Memory B cell (primary cell): ENCODE measurements at regions not wholly inside any gene's neighbourhood (a gene's known extent, or its start where the extent isn't known, plus 50 kb on each side); places are given as distances from the start of the nearest gene placed in this dataset.

Experiments
- ATAC-seq: fragments of 150-1000 bp; cut with Tn5 transposase; 2 replicates; pipeline ENCODE4 v1.10.0; 2021; ENCODE audit warnings: low read depth, mild to moderate bottlenecking, moderate library complexity
- DNase-seq, 2 donors: peaks; one replicate each; pipeline ENCODE4 v3.0.0; 2022; ENCODE audit warnings: low spot score in 2 of 2
- H3K27ac Mint-ChIP-seq: one replicate; pipeline ENCODE4 v1.8.0; 2022; ENCODE audit warnings: mild to moderate bottlenecking, moderate library complexity, mixed read lengths
- H3K27me3 Mint-ChIP-seq: one replicate; pipeline ENCODE4 v1.8.0; 2022; ENCODE audit warnings: mixed read lengths
- H3K36me3 Mint-ChIP-seq: one replicate; pipeline ENCODE4 v1.8.0; 2022; ENCODE audit warnings: mild to moderate bottlenecking, mixed read lengths
- H3K4me1 Mint-ChIP-seq: one replicate; pipeline ENCODE4 v1.8.0; 2022; ENCODE audit warnings: mixed read lengths
- H3K4me3 Mint-ChIP-seq: one replicate; pipeline ENCODE4 v1.8.0; 2022; ENCODE audit warnings: mild to moderate bottlenecking, moderate library complexity, mixed read lengths
- H3K9me3 Mint-ChIP-seq: one replicate; pipeline ENCODE4 v1.8.0; 2022; ENCODE audit warnings: mixed read lengths

GRCh38 chr22:22148905-22149304 lies 95.7 kb upstream of the VPREB1 start:
- DNase-seq (no peak), ATAC-seq (no peak)
- no peaks in the 10 kb centered on the region for H3K4me1 Mint-ChIP-seq
- no peak overlapping the region for H3K4me3 Mint-ChIP-seq
- no peaks in the 10 kb centered on the region for H3K9me3 Mint-ChIP-seq
- peaks cover 2% of the 10 kb centered on the region for H3K36me3 Mint-ChIP-seq
- H3K27me3 Mint-ChIP-seq, result no peaks in the 10 kb centered on the region
- H3K27ac Mint-ChIP-seq, result no peak overlapping the region

GRCh38 chr22:22144858-22145257 lies 99.7 kb upstream of the VPREB1 start:
- peaks cover 2% of the 10 kb centered on the region for H3K4me1 Mint-ChIP-seq
- H3K27ac Mint-ChIP-seq, result no peak overlapping the region
- no peak overlapping the region for H3K4me3 Mint-ChIP-seq
- H3K36me3 Mint-ChIP-seq, result peaks cover 12% of the 10 kb centered on the region
- ATAC-seq (no peak), DNase-seq (no peak)
- no peaks in the 10 kb centered on the region for H3K27me3 Mint-ChIP-seq
- H3K9me3 Mint-ChIP-seq, result no peaks in the 10 kb centered on the region

- ATAC-seq, result no peak
- Mint-ChIP-seq H3K27ac (no peak overlapping the region), H3K27me3 (no peaks in the 10 kb centered on the region), H3K4me1 (peaks cover 2% of the 10 kb centered on the region), H3K36me3 (peaks cover 12% of the 10 kb centered on the region), H3K4me3 (no peak overlapping the region), H3K9me3 (no peaks in the 10 kb centered on the region)
- no peak for DNase-seq
These were observed 101.1 kb upstream of the VPREB1 start for GRCh38 chr22:22143448-22143847.

- no peak for ATAC-seq
- Mint-ChIP-seq H3K4me1 (peaks cover 2% of the 10 kb centered on the region), H3K36me3 (peaks cover 12% of the 10 kb centered on the region), H3K9me3 (no peaks in the 10 kb centered on the region), H3K27me3 (no peaks in the 10 kb centered on the region), H3K4me3 (no peak overlapping the region), H3K27ac (no peak overlapping the region)
- no peak for DNase-seq
These were observed 101.9 kb upstream of the VPREB1 start for GRCh38 chr22:22142661-22143060.

- no peak overlapping the region for H3K4me3 Mint-ChIP-seq
- ATAC-seq (no peak), DNase-seq (no peak)
- no peak overlapping the region for H3K27ac Mint-ChIP-seq
- H3K27me3 Mint-ChIP-seq, result no peaks in the 10 kb centered on the region
- no peaks in the 10 kb centered on the region for H3K9me3 Mint-ChIP-seq
- peaks cover 12% of the 10 kb centered on the region for H3K36me3 Mint-ChIP-seq
- peaks cover 2% of the 10 kb centered on the region for H3K4me1 Mint-ChIP-seq
These were observed 102.6 kb upstream of the VPREB1 start for GRCh38 chr22:22141771-22142591.

- Mint-ChIP-seq H3K27ac (no peak overlapping the region), H3K36me3 (peaks cover 10% of the 10 kb centered on the region), H3K4me3 (no peak overlapping the region), H3K9me3 (no peaks in the 10 kb centered on the region), H3K27me3 (no peaks in the 10 kb centered on the region), H3K4me1 (peaks cover 2% of the 10 kb centered on the region)
- no peak for DNase-seq
- ATAC-seq, result no peak
These were observed 103.6 kb upstream of the VPREB1 start for GRCh38 chr22:22141031-22141430.

GRCh38 chr22:22139364-22139763 lies 105.2 kb upstream of the VPREB1 start:
- peaks cover 2% of the 10 kb centered on the region for H3K4me1 Mint-ChIP-seq
- DNase-seq, result no peak
- ATAC-seq, result no peak
- H3K36me3 Mint-ChIP-seq, result peaks cover 10% of the 10 kb centered on the region
- H3K27ac Mint-ChIP-seq, result no peak overlapping the region
- H3K9me3 Mint-ChIP-seq, result no peaks in the 10 kb centered on the region
- H3K4me3 Mint-ChIP-seq, result no peak overlapping the region
- no peaks in the 10 kb centered on the region for H3K27me3 Mint-ChIP-seq

GRCh38 chr22:22138915-22139314 lies 105.7 kb upstream of the VPREB1 start:
- Mint-ChIP-seq H3K4me3 (no peak overlapping the region), H3K27ac (no peak overlapping the region), H3K27me3 (no peaks in the 10 kb centered on the region), H3K4me1 (peaks cover 2% of the 10 kb centered on the region), H3K36me3 (peaks cover 10% of the 10 kb centered on the region), H3K9me3 (no peaks in the 10 kb centered on the region)
- ATAC-seq (no peak), DNase-seq (no peak)

- no peak overlapping the region for H3K4me3 Mint-ChIP-seq
- H3K27ac Mint-ChIP-seq, result no peak overlapping the region
- no peaks in the 10 kb centered on the region for H3K27me3 Mint-ChIP-seq
- H3K36me3 Mint-ChIP-seq, result peaks cover 10% of the 10 kb centered on the region
- peaks cover 2% of the 10 kb centered on the region for H3K4me1 Mint-ChIP-seq
- DNase-seq, result no peak
- no peak for ATAC-seq
- H3K9me3 Mint-ChIP-seq, result no peaks in the 10 kb centered on the region
These were observed 106.7 kb upstream of the VPREB1 start for GRCh38 chr22:22137891-22138290.

- DNase-seq (no peak), ATAC-seq (no peak)
- H3K36me3 Mint-ChIP-seq, result no peaks in the 10 kb centered on the region
- H3K4me3 Mint-ChIP-seq, result no peak overlapping the region
- peaks cover 5% of the 10 kb centered on the region for H3K4me1 Mint-ChIP-seq
- no peak overlapping the region for H3K27ac Mint-ChIP-seq
- H3K27me3 Mint-ChIP-seq, result no peaks in the 10 kb centered on the region
- H3K9me3 Mint-ChIP-seq, result no peaks in the 10 kb centered on the region
These were observed 110.7 kb upstream of the VPREB1 start for GRCh38 chr22:22133910-22134309.

- Mint-ChIP-seq H3K36me3 (no peaks in the 10 kb centered on the region), H3K9me3 (no peaks in the 10 kb centered on the region), H3K4me1 (peaks cover 5% of the 10 kb centered on the region), H3K27me3 (no peaks in the 10 kb centered on the region), H3K27ac (no peak overlapping the region), H3K4me3 (no peak overlapping the region)
- ATAC-seq, result no peak
- no peak for DNase-seq
These were observed 113.5 kb upstream of the VPREB1 start for GRCh38 chr22:22130953-22131608.

GRCh38 chr22:22129387-22129786 lies 115.2 kb upstream of the VPREB1 start:
- H3K4me1 Mint-ChIP-seq, result peaks cover 7% of the 10 kb centered on the region
- no peak for ATAC-seq
- no peak overlapping the region for H3K27ac Mint-ChIP-seq

GRCh38 chr22:22128440-22128839 lies 116.1 kb upstream of the VPREB1 start:
- Mint-ChIP-seq H3K27me3 (no peaks in the 10 kb centered on the region), H3K36me3 (peaks cover under 1% of the 10 kb centered on the region), H3K4me3 (no peak overlapping the region), H3K9me3 (no peaks in the 10 kb centered on the region), H3K27ac (no peak overlapping the region), H3K4me1 (peaks cover 8% of the 10 kb centered on the region)
- no peak for ATAC-seq
- no peak for DNase-seq

More at GRCh38 chr22:22129387-22129786, 115.2 kb upstream of the VPREB1 start:
- Mint-ChIP-seq H3K27me3 (no peaks in the 10 kb centered on the region), H3K4me3 (no peak overlapping the region), H3K36me3 (no peaks in the 10 kb centered on the region), H3K9me3 (no peaks in the 10 kb centered on the region)
- no peak for DNase-seq

GRCh38 chr22:22127100-22127499 lies 117.5 kb upstream of the VPREB1 start:
- peaks cover 17% of the 10 kb centered on the region for H3K4me1 Mint-ChIP-seq
- H3K36me3 Mint-ChIP-seq, result peaks cover 9% of the 10 kb centered on the region
- no peaks in the 10 kb centered on the region for H3K27me3 Mint-ChIP-seq
- no peak overlapping the region for H3K4me3 Mint-ChIP-seq
- H3K9me3 Mint-ChIP-seq, result no peaks in the 10 kb centered on the region
- ATAC-seq (no peak), DNase-seq (no peak)
- H3K27ac Mint-ChIP-seq, result no peak overlapping the region
